Activated CD4-positive, alpha-beta T cell treated with anti-CD3 and anti-CD28 coated beads, Interleukin-2, Interleukin-4, amounts not matched to agents 100 ng/mL and 50 ng/mL, durations not matched to agents 16 hours and 8 hours (primary cell): ENCODE measurements at regions not wholly inside any gene's neighbourhood (a gene's known extent, or its start where the extent isn't known, plus 50 kb on each side); places are given as distances from the start of the nearest gene placed in this dataset.

Experiments
- DNase-seq: peaks from one replicate; pipeline ENCODE4 v3.0.0-alpha.2; 2020; ENCODE audit warnings: low spot score

DNA sequence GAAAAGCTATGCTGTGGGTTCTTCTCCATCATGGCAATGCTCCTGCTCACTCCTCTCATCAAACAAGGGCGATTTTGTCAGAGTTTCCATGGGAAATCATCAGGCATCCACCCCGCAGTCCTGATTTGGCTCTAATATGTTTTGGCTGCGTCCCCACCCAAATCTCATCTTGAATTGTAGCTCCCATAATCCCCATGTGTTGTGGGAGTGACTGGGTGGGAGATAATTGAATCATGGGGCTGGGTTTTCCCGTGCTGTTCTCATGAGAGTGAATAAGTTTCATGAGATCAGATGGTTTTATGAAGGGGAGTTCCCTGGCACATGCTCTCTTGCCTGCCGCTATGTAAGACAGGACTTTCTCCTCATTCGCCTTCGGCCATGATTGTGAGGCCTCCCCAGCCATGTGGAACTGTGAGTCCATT is 163.8 kb downstream of the GADD45G start:
- no peak for DNase-seq

DNA sequence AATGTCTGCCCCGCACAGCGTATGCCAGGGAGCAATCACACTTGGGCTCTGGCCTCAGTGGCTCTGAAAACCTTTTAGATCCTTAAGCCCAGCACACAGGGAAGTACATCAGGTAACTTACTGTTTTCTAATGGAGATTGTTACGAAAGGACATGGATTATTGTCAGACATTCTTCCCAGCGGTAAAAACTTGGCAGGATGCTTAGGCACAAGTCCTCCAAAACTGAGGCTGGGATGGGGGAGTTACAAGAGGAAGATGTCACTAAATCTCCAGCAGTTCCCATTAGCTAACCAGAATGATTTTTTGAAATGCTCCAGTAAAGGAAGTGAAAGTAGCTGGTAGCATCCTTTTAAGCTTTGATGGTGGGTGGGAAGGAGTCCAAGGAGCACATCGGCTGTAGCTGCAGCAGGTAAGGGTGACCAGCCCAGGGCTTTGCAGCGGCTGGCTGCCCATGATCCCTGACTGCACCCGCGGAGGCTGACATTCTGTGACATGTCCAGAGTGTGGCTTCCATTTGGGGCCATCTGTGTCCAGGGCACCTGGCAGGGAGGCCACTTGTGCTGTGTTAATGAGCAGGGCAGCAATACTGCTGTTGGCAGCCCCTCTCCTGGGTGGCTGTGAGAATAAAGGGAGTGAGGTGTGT is 165.8 kb downstream of the GADD45G start:
- no peak for DNase-seq

DNA sequence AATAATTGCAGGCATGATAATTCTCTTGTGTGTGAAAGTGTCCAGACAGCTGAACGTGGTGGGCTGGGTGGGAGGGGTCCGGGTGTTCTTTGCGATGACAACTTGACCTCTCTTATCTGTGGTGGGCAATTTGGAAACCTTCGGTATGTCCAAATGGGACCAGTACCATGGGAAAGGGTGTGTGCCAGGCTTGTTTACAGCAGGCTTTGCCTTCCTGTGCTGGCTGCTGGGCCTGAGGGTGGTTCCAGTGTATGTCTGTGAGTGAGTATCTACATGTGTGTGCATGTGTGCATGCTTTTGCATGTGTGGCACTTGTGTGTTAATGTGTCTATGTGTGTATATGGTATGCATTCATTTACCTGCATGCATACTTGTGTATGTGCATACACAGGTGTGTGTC is 166.4 kb downstream of the GADD45G start:
- no peak for DNase-seq

DNA sequence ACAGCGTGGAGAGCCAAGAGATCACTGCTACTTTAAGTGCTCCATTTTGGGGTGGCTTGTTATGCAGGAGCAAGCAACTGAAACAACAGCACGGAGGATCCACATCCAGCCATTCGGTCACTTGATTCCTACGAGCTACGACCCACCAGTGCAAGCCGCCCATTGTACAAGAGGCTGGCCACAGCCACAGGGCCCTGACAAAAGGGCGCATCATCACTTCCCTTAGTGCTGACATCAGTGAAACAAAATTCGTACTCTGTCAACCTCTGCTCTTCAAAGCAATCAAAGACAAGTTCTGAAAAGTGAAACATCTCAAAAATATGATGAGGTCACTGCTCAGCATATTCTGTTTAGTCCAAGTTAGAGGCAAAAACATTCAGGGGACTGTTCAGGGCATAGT is 168.4 kb downstream of the GADD45G start:
- DNase-seq = no peak

DNA sequence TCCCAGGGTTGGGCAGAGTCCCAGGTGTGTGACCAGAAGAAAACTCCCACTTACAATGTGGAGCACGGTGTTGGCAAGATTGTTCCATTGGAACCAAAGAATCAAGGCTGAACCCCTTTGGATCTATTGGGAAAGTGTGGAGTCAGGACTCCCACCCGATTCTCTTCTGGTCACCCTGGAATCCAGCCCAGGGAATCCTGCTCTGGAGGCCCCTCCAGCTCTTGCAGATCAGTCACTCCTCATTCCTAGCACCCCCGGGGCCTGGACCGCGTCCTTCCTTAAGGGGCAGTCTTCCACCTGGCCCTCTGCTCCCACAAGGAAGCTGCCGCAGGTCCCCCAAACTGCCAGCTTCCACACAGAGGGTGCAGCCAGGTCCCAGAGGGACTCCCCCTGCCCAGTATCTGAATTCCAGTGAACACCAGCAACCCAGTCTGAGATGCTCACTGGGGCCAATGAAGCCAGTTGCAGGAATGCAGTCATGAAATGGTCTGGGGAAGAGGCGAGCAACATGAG is 170.1 kb downstream of the GADD45G start:
- DNase-seq = no peak

DNA sequence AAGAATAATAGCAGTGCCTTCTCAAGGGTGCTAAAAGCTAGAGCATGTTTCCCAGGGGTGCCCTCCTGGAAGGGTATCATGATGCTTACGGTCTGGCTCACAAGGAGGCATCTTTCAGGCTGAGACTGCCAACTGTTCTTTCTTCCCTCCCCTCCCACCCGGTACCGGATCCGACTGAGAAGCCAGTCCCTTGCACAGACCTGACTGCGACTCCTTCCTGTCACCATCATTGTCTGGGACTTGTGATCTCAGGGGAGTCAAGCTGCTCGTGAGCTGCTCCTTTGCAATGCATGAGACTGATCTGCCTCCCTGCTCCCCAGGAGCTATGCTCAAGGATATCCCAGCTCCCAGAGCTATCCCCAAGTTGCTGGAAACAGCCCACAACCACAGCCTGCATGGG is 170.8 kb downstream of the GADD45G start:
- DNase-seq = no peak

DNA sequence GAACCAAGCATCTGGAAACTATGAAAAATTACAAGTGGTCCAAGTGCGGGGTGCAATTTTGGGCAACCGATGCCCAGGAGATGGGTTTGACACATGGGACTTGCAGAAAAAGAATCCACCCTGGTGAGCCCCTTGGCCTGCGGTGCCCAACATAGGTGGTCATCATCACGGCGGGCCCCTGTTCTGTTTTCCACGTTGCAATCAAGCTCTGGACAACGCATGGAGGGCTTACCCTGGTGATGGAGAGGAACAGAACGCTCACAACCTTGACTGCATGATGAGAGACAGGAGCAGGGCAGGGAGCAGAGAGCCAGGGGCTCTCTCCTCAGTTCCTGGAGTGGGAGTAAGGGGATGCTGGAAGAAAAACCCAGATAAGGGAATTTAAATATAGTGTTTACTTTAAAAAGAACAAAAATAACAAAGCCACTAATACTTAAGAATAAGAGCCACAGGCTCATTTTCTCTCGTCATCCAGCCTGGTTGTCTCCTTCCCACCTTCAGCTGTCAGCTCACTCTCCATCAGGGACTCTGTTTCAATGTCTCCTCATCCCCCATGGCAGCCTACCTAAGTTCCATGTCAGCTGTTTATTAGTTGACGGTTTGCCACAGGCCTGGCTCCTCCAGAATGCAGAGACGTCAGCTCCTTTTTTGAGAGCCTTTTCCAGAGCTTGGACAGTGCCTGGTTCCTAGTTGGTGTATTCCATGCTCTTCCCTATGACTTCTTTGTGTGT is 172.1 kb downstream of the GADD45G start:
- no peak for DNase-seq

DNA sequence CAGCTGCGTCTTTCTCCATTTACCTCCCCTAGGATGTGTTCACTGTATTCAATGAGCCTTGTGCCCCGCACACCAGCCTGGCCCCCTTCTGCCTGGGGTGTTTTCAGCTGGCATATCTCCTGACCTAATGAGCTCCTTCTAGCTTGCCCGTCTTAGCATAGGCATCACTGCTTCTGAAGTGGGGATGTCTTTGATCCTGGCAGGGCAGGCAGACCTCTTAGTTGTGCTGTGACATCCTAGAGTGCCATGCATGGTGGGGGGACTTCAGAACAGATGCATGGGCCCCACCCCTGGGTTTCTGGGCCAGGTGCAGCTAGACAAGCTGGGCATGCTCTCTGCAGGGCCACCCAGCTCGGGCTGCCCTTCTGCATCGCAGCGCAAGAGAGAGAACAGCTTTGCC is 172.7 kb downstream of the GADD45G start:
- DNase-seq = no peak

DNA sequence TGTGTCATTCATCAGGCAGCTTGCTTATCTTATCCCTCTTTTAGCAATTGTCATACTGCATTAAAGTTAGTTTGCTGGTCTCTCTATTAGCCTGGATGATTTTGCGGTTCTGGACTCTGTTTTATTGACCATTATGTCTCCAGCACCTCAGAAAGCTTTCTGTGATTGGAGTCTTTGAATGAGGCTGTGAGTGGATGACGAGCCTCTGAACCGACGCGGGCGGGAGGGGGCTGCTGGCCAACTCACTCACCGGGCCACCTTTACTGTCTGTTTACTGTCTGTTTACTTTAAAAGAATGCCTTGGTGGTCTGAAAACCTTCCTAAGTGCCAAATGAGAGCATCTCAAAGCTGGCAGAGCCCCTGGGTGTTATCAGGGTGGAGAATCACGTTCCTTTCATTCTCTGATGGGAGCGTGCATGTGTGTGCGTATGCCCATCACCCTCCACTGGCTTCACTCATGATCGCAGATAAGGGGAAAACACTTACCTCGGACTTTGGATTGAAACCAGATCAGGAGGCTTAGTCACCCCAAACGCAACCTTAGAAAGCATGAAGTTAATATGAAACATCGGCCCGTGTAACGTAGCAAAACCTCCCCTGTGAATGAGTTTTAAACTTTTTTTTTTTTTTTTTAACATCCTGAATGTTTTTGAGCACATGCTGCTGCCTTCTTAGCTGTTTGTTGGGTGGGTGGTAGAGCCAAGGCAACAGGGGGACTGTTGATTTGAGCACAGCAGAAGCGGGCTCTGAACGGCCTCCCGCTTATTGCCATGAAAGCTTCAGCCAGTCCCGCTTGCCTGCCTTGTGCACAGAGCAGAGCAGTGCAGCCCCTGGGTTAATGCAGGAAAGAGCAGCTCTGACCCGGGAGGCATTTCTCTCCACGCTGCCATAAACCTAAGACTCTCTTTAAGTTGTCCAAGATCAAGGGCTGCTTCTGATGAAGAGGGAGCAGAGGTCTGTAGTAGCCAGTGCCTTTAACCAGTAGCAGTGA is 173.6 kb downstream of the GADD45G start:
- DNase-seq = no peak

DNA sequence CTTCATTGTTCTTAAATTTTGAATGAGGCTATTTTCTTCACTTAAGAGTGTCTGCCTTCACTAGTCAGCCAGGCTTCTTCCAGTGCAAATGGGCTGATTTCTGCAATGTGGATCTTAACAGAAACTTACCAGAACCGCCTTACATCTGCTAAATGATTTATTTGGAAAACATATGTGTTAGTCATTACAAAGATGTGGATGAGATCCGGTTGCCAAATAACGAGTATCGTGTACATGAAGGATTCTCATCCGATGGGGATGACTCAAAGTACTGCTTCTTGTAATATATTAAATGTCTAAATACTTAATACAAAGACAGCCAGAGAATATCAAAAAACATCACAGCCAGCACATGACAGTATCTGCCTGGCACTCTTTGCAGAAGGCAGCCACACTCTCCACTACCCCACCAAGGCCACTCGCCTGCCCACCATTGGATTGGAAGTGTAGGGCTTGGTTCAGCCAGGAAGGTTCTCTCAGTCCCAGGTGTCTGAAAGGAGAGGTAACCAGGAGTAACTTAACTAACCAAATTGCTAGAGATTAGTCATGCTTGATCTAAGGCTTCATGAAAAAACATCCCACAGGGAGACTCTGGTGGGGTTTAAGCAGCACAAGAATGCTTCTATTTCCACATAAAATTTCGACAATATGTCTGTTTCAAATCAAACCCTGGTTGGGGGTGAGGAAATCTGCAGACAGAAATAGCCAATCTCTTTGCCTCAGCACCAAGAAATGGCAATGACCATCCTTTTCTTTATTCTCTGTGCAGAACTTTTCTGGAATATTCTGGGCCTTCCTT is 174.8 kb downstream of the GADD45G start:
- no peak for DNase-seq

DNA sequence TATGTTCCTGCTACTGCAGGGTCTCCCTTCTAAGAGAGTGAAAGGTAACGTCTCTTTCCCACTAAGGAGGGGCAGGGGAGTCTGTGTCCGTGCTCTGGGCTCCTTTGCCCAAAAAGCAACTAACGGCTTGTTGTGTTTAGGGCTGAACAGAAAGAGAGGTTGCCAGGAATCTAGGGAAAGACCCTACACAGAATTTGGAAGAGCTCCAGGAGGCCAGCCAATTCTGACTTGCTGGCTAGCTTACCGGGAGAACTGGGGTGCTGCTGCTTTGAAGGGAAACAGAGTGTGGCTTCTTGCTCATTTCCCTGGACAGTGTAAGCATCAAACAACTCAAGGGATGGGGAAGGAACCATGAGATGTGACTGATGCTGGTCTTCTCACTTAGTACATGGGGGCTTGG is 176.1 kb downstream of the GADD45G start:
- DNase-seq = no peak

DNA sequence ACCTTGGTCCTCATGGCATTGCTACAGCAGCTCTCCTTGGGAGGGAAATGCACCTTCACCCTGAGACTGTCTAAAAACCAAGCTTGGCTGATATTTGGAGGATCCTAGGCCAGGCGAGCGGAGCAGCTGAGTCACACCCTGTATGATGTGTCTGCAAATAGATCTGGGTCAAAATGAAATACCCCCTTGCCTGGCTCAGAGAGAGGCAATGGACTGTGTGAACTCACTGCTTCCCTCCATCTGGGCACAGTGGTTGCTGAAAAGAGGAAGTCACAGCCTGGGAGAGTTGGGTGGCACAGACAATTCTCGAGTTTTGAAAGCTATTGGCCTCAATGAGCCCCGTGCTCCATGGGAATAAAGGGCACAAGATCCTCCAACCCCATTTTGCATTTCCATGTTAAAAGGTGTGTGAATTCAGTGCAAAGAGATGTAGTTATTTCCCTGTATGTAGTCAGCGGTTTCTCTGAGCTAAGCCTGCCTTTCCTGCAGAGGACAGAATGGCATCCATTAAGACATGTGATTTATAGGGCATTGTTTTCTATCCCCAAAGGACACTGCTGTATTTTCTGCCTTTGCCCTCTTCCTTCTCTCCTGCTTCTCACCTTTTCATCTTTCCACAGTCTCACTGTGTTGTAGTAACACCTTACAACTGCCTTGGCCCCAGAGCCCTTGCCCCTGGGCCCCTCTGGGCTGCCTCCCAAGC is 177.2 kb downstream of the GADD45G start:
- DNase-seq = no peak

DNA sequence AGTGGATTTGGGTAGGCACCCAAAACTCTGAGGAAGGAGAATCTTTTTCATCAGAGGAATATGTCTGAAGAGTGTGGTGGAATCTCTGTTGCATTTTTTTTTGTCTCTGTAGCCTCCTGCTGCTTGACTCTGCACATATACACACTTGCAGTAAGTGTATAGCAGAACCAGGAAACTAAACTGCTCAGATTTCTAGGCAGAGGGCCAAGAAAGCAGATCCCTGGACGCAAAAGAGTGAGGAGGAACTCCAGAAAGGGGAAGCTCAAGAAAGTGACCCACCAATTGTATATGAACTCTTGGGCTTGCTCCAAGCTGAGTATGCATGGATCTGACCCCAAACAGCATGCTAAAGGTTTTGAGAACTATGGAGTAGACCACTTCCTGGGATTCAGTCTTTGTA is 181.8 kb downstream of the GADD45G start:
- no peak for DNase-seq

DNA sequence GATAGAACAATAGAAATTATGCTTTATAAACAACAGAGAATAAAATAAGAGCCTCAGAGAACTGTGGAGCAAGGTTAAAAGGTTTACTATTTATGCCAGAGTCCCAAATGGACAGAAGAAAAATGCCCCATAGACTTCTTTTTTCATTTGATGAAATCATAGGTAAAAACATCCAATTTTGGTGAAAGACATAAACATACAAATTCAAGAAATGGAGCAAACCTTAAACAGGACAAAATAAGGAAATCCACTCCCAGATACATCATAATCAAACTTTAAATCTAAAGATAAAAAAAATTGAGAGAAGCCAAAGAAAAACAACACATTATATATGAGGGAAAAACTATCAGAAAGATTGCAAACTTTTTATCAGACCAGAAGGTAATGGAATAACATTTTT is 182.8 kb downstream of the GADD45G start:
- no peak for DNase-seq

DNA sequence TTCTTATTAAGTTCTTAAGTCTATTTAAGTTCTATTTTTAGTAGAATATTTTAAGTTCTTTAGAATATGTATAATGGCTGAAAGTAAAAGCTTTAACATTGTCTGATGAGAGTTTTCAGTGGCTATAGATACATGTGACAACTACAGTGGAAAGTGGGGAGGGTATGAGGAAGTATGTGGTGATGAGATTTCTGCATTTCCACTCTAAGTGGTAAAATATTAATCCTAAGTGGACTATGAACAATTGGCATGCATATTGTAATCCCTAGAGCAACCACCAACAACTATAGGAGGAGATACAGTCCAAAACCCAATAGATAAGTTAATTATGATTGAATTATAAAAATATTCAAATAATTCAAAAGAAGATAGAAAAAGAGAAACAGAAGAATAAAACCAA is 183.6 kb downstream of the GADD45G start:
- no peak for DNase-seq

DNA sequence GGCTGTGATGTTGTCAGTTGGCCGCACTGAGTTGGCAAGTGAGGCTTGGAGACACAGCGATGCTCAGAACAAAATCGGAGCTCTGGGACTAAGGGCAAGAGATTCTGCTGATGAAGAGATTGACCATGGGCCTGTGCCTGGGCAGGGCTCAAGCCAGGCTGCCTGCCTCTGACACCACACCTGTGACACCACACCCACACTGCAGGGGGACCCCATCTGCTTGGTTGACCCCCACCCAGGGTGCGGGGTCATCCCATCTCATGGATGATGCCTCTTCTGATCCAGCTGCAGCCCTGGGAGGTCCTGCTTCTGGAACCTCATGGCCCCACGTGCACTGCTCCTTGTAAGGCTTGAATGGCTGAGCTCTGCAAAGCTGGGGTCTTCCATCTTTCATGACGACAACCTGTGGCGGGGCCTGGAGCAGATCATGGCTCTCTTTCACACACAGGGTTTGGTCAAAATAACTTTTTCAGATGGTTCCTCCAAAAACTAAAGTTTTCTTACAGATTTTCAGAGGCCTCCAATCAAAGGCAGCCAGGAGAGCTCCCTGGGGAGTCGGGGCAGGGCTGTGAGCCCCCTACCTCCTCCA is 185.2 kb downstream of the GADD45G start:
- no peak for DNase-seq

DNA sequence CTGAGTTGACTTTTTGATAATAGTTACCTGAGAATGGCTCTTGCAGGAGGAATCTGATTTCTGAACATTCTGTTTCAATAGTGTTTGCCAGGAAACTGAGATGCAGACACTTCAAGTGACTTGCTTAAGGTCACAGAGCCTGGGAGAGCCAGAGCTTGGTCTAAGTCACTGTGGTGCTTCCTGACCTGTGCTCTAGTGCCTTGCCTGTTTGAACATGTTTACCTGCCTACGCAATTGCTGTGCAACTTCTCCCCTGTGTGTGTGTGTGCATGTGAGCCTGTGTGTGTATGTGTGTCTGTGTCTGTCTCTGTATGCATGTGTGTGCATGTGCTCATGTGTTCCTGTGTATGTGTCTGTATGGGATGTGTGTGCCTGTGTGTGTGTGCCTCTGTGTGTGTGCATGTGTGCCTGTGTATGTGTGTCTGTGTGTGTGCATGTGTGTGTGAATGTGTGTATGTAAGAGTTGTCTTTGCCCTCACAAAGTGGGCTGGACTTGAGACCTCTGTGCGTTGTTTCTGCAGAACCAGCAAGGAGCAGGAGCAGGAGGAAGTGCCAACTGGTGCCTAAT is 185.8 kb downstream of the GADD45G start:
- no peak for DNase-seq

DNA sequence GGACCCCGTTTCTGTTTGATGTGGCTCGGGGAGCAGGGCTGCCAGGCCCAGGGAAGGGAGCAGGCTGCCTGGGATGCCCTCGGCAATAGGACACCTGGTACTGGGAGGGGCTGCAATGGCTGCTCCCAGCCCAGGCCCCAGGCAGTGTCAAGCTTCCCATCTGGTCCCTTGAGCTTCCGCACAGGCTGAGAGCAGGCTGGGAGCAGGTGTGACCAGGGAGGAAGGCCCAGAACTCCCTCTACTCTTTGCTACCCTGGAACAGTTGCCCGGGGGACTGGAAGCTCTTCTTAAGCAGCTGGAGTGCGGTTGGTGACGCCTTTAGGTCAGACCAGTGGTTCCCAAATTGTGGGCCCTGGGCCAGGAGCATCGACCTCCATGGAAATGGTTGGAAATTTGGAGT is 186.9 kb downstream of the GADD45G start:
- DNase-seq = no peak

DNA sequence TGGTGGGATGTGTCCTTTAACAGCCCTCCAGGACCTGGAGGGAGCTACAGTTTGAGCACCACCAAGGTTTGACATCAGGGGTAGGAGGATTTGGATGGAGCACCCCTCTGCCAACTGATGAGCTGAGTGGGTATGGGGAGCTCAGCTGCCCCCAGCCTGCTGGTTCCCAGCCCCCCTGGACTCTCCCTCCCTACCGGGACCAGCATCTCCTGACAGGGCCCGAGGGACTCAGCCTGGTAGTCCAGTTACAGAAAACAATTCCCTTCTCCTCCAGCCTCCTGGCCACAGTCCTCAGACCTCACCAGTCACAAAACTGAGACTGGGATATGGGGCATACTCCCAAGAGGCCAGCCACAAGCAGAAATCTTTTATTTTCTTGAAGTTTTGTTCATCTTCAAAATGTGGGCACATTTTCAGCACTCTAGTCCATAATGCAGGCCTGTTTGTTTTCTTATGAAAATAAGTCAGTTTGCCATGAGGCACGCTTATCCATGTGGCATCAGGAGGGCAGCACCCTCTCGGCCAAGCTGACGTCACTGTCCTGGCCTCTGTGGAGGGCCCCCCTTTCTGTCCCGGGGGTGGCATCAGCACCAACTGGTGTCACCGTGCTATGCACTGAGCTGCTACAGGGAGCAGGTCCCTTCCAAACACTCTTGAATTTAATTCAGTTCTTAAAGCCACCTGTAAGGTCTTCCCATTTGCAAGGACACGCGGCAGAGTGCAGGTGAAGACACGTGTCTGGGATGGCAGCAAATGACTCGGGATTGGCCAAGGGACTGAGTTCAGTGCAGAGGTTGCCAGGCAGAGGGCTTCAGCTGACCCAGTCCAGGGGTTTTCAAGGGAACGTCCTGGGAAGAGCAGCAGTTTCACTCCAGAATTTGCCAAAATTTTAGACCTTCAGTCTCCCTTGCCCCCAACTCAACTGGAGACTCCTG is 187.6 kb downstream of the GADD45G start:
- no peak for DNase-seq
